NT2/D1 (cell line): ENCODE measurements at regions not wholly inside any gene's neighbourhood (a gene's known extent, or its start where the extent isn't known, plus 50 kb on each side); places are given as distances from the start of the nearest gene placed in this dataset.

Experiments
- DNase-seq: peaks from one replicate; pipeline ENCODE4 v3.0.0-alpha.2; 2011; ENCODE audit warnings: low read depth, low spot score
- H3K27me3 ChIP-seq: 2 replicates; pipeline ENCODE4 v1.6.0; 2011; ENCODE audit warnings: mild to moderate bottlenecking; ENCODE audit not compliant: insufficient read length, insufficient read depth
- H3K36me3 ChIP-seq: 2 replicates; pipeline ENCODE4 v1.6.1; 2011; ENCODE audit warnings: mild to moderate bottlenecking, low read length, mixed read lengths; ENCODE audit not compliant: insufficient read depth, insufficient read length
- H3K4me1 ChIP-seq: 2 replicates; pipeline ENCODE4 v1.5.1; 2011; ENCODE audit not compliant: insufficient read depth, insufficient read length
- H3K4me3 ChIP-seq: 2 replicates; pipeline ENCODE4 v1.5.1; 2011; ENCODE audit warnings: low read depth; ENCODE audit not compliant: insufficient read length
- H3K9ac ChIP-seq: 2 replicates; pipeline ENCODE4 v1.6.0; 2011; ENCODE audit warnings: low read depth; ENCODE audit not compliant: insufficient read length
- H3K9me3 ChIP-seq: 2 replicates; pipeline ENCODE4 v1.5.1; 2011; ENCODE audit warnings: mild to moderate bottlenecking, low read length; ENCODE audit not compliant: insufficient read depth
- SUZ12 ChIP-seq: IDR thresholded peaks from 2 replicates; pipeline ENCODE4 v1.6.1; 2011; ENCODE audit not compliant: insufficient read length, insufficient read depth; ENCODE audit errors: extremely low read depth
- YY1 ChIP-seq: IDR thresholded peaks from 2 replicates; pipeline ENCODE4 v1.6.1; 2011; ENCODE audit not compliant: insufficient read length, insufficient read depth
- ZNF274 ChIP-seq: IDR thresholded peaks from 2 replicates; pipeline ENCODE4 v1.6.1; 2011; ENCODE audit warnings: mild to moderate bottlenecking, low read depth, low read length

GRCh38 chr6:51062166-51062722 lies 243.6 kb downstream of the TFAP2B start:
- TF ChIP-seq ZNF274: no peak
- TF ChIP-seq SUZ12: no peak
- no peak for TF ChIP-seq YY1
- DNase-seq: no peak
- H3K9ac ChIP-seq: no peak overlapping the region
- H3K36me3 ChIP-seq: no peaks in the 10 kb centered on the region
- H3K4me3 ChIP-seq: no peak overlapping the region
- H3K9me3 ChIP-seq: no peaks in the 10 kb centered on the region
- H3K27me3 ChIP-seq: no peaks in the 10 kb centered on the region
- H3K4me1 ChIP-seq: no peaks in the 10 kb centered on the region

DNA sequence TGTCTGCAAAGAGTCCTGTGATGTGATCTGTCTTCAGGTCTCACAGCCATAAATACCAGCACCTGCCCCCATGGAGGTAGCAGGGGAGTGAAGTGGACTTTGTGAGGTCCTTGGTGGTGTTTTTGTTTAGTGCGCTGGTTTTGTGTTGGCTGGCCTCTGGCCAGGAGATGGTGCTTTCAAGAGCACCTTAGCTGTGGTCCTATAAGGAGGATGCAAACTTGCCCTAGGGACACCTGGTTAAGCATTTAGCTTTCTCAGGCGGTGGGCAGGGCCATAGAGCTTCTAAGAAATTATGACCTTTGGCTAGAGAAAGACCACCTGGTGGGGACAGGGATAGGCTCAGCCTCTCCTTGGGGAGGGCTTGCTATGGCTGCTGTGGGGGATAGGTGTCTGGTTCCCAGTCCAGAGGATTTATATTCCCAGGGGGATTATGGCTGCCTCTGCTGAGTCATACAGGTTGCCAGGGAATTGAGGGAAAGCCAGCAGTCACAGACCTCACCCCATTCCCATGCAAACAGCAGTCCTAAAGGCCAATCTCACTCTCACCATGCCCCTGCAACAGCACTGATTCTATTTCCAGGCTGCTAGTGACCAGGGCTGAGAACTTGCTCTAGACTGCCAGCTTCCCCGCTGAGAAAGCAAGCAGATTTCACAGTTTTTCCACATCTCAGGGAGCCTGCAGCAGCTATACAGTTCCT lies 259.3 kb downstream of the TFAP2B start:
- no peaks in the 10 kb centered on the region for H3K4me1 ChIP-seq
- H3K4me3 ChIP-seq: no peak overlapping the region
- H3K9ac ChIP-seq: no peak overlapping the region
- no peaks in the 10 kb centered on the region for H3K27me3 ChIP-seq
- DNase-seq: peak; percentile 13
- no peaks in the 10 kb centered on the region for H3K36me3 ChIP-seq
- H3K9me3 ChIP-seq: no peaks in the 10 kb centered on the region
- no peak for TF ChIP-seq YY1
- no peak for TF ChIP-seq SUZ12
- no peak for TF ChIP-seq ZNF274

- Histone ChIP-seq H3K36me3 (no peaks in the 10 kb centered on the region), H3K9me3 (no peaks in the 10 kb centered on the region), H3K27me3 (no peaks in the 10 kb centered on the region), H3K9ac (no peak overlapping the region), H3K4me3 (no peak overlapping the region), H3K4me1 (no peaks in the 10 kb centered on the region)
- DNase-seq: no peak
- no peak for TF ChIP-seq YY1
- TF ChIP-seq ZNF274: no peak
- TF ChIP-seq SUZ12: no peak
Observed at GRCh38 chr6:51090343-51090742, 271.7 kb downstream of the TFAP2B start.

DNA sequence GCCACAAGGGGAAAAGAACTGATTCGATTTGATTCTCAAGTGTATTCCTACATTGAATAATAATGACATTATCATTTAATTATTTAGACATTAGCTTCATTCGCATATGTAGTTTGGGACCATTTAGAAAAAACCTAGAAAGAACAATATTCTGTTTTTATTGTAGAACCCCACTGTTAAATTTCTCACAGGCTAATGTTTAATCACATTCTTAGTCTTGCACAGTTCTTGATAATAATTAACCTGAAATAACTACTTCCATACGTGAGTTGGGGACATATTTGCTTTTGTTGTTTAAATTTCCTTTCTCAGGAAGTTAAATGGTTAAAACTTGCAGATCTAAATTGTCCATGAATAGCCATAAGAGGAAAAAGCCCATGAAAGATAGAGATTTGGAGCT lies 275.2 kb downstream of the TFAP2B start:
- no peak for TF ChIP-seq ZNF274
- TF ChIP-seq SUZ12: no peak
- no peak for TF ChIP-seq YY1
- DNase-seq: no peak

DNA sequence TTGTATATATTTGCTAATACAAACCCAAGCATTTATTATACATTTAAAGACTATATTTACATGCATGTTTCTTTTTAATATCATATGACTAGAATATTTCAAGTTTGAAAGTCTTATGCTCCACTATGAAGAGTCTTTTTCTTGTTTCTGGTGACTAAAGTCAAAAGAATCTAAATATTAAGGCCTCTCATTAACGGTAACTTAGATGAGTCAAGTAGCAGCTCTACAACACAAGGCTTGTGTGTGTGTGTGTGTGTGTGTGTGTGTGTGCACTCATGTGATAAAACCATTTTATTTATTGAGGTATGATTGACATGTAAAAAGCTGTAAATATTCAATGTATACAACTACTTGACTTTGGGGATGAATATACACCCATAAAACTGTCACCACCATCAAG lies 275.6 kb downstream of the TFAP2B start:
- TF ChIP-seq ZNF274 (no peak), SUZ12 (no peak), YY1 (no peak)
- Histone ChIP-seq H3K27me3 (no peaks in the 10 kb centered on the region), H3K36me3 (no peaks in the 10 kb centered on the region), H3K4me3 (no peak overlapping the region), H3K9ac (no peak overlapping the region), H3K9me3 (no peaks in the 10 kb centered on the region), H3K4me1 (no peaks in the 10 kb centered on the region)
- DNase-seq: no peak

More for the DNA sequence above, 275.2 kb downstream of the TFAP2B start:
- no peak overlapping the region for H3K4me3 ChIP-seq
- H3K36me3 ChIP-seq: no peaks in the 10 kb centered on the region
- no peaks in the 10 kb centered on the region for H3K4me1 ChIP-seq
- no peak overlapping the region for H3K9ac ChIP-seq
- no peaks in the 10 kb centered on the region for H3K27me3 ChIP-seq
- no peaks in the 10 kb centered on the region for H3K9me3 ChIP-seq

GRCh38 chr6:51098246-51098645 lies 279.6 kb downstream of the TFAP2B start:
- Histone ChIP-seq H3K4me1 (no peaks in the 10 kb centered on the region), H3K9ac (no peak overlapping the region), H3K36me3 (no peaks in the 10 kb centered on the region), H3K4me3 (no peak overlapping the region), H3K27me3 (no peaks in the 10 kb centered on the region), H3K9me3 (no peaks in the 10 kb centered on the region)
- no peak for TF ChIP-seq ZNF274
- no peak for TF ChIP-seq YY1
- TF ChIP-seq SUZ12: no peak
- DNase-seq: no peak

DNA sequence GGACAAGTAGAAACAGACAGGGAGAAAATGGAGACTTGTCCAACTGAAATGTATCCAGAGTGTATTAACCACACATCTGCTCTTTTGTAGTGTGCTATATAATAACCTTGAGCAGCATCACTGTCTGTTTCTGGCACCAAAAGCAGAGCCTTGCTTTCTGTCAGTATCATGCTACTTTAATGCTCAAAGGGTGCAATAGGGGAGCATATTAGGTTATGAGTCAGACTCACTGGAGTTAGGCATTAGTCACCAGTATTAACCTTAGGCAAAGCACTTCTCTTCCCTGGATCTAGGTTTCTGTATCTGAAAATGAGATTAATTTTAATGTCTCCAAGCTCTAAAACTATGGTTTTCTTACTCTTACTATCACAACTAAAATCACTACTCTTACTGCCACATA lies 280.1 kb downstream of the TFAP2B start:
- Histone ChIP-seq H3K36me3 (no peaks in the 10 kb centered on the region), H3K9ac (no peak overlapping the region), H3K27me3 (no peaks in the 10 kb centered on the region), H3K4me3 (no peak overlapping the region), H3K9me3 (no peaks in the 10 kb centered on the region), H3K4me1 (no peaks in the 10 kb centered on the region)
- no peak for DNase-seq
- TF ChIP-seq ZNF274 (no peak), SUZ12 (no peak), YY1 (no peak)

- no peak overlapping the region for H3K4me3 ChIP-seq
- no peaks in the 10 kb centered on the region for H3K36me3 ChIP-seq
- H3K4me1 ChIP-seq: no peaks in the 10 kb centered on the region
- no peak for DNase-seq
- no peak overlapping the region for H3K9ac ChIP-seq
- no peaks in the 10 kb centered on the region for H3K9me3 ChIP-seq
- TF ChIP-seq ZNF274 (no peak), SUZ12 (no peak), YY1 (no peak)
- H3K27me3 ChIP-seq: no peaks in the 10 kb centered on the region
Observed at GRCh38 chr6:51099201-51099600, 280.5 kb downstream of the TFAP2B start.
